ENCODE measurements at regions not wholly inside any gene's neighbourhood (a gene's known extent, or its start where the extent isn't known, plus 50 kb on each side); places are given as distances from the start of the nearest gene placed in this dataset.

DNA sequence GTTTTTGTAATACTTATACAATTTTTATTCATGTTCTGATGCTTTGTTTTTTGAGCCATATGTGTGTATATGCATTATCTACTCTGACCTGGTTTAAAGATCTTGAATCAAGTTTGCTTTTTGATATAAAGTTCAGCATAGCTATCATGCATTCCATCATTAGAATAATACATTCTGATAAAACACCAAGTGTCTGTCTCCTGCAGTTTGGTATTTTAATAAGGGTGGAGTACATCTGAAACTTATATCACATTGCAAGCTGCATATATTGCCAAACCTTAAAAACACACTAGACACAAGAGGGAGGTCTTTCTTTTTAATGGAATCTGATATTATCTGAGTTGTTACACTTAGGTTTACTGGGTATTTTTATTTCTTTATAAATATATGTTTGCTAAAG is 102.8 kb upstream of the ADAMTSL1 start:
- H3K4me1 ChIP-seq (ENCODE audit: control insufficient read depth, insufficient read depth, low read length): no peaks in the 10 kb centered on the region; the same call in 1 of the 2 replicates
- no peak overlapping the region for H3K27ac ChIP-seq (ENCODE audit: control insufficient read depth, insufficient read depth)
- no peaks in the 10 kb centered on the region for H3K36me3 ChIP-seq (ENCODE audit: control insufficient read depth in 2 of 2, insufficient read depth in 2 of 2, low read length in 1 of 2)
- intact Hi-C loops (cut with micrococcal nuclease; ENCODE audit: unreplicated experiment): no loop called here
- BruUV-seq (replicated peaks): no TSS peak
- H4K20me1 ChIP-seq (ENCODE audit: control insufficient read depth, insufficient read depth): no peaks in the 10 kb centered on the region
- FAIRE-seq: no peak
- in situ Hi-C loops (cut with MboI): no loop called here
- ChIA-PET POLR2A (no interaction called here), SMC1A (ENCODE audit: uncharacterized antibody, unreplicated experiment) (no interaction called here), CTCF (no interaction called here), RAD21 (ENCODE audit: unreplicated experiment) (no interaction called here)
- no peaks in the 10 kb centered on the region for H3K27me3 ChIP-seq (replicated peaks in 1 of 2; ENCODE audit: control insufficient read depth in 2 of 2, insufficient read depth in 2 of 2, low read length in 1 of 2)
- H2AFZ ChIP-seq (ENCODE audit: control insufficient read depth, low read depth, low read length): no peak overlapping the region
- no peaks in the 10 kb centered on the region for H3K79me2 ChIP-seq (ENCODE audit: control insufficient read depth, insufficient read depth, low read length)
- H3K9ac ChIP-seq (ENCODE audit: control insufficient read depth, insufficient read depth, low read length): no peak overlapping the region
- no peak for DNase-seq (ENCODE audit: low read depth, low spot score)
- ATAC-seq: no peak
- no peak for TF ChIP-seq BRCA1 (IDR thresholded peaks at IDR 0.05; ENCODE audit: low read depth, low read length)
- no peak for TF ChIP-seq ZNF24 (IDR thresholded peaks at IDR 0.05)
- no peak for TF ChIP-seq ZZZ3 (IDR thresholded peaks at IDR 0.05; ENCODE audit: control insufficient read depth, insufficient read length, low read depth)
- TF ChIP-seq SREBF2 (IDR thresholded peaks at IDR 0.05; ENCODE audit: low read length): no peak
- no peak for TF ChIP-seq PML (IDR thresholded peaks at IDR 0.05; ENCODE audit: low read length)
- H3K4me2 ChIP-seq (ENCODE audit: control insufficient read depth, insufficient read depth): no peak overlapping the region
- no peaks in the 10 kb centered on the region for H3K9me3 ChIP-seq (replicated peaks; ENCODE audit: control insufficient read depth, insufficient read depth, low read length)
- H3K4me3 ChIP-seq: no peak overlapping the region

DNA sequence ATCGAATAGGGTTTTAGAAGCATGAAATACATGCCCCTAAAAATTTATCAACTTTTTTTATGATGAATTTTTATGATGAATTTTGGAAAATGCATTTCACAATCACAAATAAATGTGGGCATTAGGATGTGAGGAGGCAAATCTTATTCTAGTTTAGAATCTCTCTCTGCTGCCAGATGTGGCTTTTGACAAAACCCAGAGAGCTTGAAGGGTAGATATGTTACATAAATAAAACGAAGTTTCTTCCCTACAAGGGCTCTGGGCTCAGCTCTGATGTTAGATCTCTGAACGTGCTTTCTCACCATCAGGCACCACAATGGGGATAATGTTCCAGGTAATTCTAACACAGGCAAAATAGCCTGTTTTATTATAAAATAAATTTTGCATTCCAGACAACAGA is 102.3 kb upstream of the ADAMTSL1 start:
- POLR2A ChIA-PET: no interaction called here
- Histone ChIP-seq H4K20me1 (ENCODE audit: control insufficient read depth, insufficient read depth) (no peaks in the 10 kb centered on the region), H3K27ac (ENCODE audit: control insufficient read depth, insufficient read depth) (no peak overlapping the region), H3K27me3 (replicated peaks in 1 of 2; ENCODE audit: control insufficient read depth in 2 of 2, insufficient read depth in 2 of 2, low read length in 1 of 2) (no peaks in the 10 kb centered on the region), H3K36me3 (ENCODE audit: control insufficient read depth in 2 of 2, insufficient read depth in 2 of 2, low read length in 1 of 2) (no peaks in the 10 kb centered on the region), H3K4me1 (ENCODE audit: control insufficient read depth, insufficient read depth, low read length) (no peaks in the 10 kb centered on the region; the same call in 1 of the 2 replicates), H3K9ac (ENCODE audit: control insufficient read depth, insufficient read depth, low read length) (no peak overlapping the region), H3K4me3 (no peak overlapping the region), H3K4me2 (ENCODE audit: control insufficient read depth, insufficient read depth) (no peak overlapping the region), H2AFZ (ENCODE audit: control insufficient read depth, low read depth, low read length) (no peak overlapping the region), H3K79me2 (ENCODE audit: control insufficient read depth, insufficient read depth, low read length) (no peaks in the 10 kb centered on the region), H3K9me3 (replicated peaks; ENCODE audit: control insufficient read depth, insufficient read depth, low read length) (no peaks in the 10 kb centered on the region)
- DNase-seq (ENCODE audit: low read depth, low spot score) (no peak), ATAC-seq (no peak), FAIRE-seq (no peak)
- CTCF ChIA-PET: interaction anchor here (1.0 kb wide), 1 partner anchor 117 kb away, joined by 3 read pairs; no protein-coding TSS in a partner anchor
- 0% methylated on average over 3 of the region's 3 CpGs for WGBS (ENCODE audit: insufficient coverage, insufficient replicate concordance, low lambda C conversion rate, missing lambda C conversion rate)
- RAD21 ChIA-PET (ENCODE audit: unreplicated experiment): no interaction called here
- in situ Hi-C loops (cut with MboI) (no loop called here), intact Hi-C loops (cut with micrococcal nuclease; ENCODE audit: unreplicated experiment) (no loop called here)
- no TSS peak for BruUV-seq (replicated peaks)
- TF ChIP-seq, protein P1, sequence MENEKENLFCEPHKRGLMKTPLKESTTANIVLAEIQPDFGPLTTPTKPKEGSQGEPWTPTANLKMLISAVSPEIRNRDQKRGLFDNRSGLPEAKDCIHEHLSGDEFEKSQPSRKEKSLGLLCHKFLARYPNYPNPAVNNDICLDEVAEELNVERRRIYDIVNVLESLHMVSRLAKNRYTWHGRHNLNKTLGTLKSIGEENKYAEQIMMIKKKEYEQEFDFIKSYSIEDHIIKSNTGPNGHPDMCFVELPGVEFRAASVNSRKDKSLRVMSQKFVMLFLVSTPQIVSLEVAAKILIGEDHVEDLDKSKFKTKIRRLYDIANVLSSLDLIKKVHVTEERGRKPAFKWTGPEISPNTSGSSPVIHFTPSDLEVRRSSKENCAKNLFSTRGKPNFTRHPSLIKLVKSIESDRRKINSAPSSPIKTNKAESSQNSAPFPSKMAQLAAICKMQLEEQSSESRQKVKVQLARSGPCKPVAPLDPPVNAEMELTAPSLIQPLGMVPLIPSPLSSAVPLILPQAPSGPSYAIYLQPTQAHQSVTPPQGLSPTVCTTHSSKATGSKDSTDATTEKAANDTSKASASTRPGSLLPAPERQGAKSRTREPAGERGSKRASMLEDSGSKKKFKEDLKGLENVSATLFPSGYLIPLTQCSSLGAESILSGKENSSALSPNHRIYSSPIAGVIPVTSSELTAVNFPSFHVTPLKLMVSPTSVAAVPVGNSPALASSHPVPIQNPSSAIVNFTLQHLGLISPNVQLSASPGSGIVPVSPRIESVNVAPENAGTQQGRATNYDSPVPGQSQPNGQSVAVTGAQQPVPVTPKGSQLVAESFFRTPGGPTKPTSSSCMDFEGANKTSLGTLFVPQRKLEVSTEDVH (IDR thresholded peaks at IDR 0.05; ENCODE audit: low read depth, partially characterized antibody): no peak
- TF ChIP-seq CBX3 (IDR thresholded peaks at IDR 0.05; ENCODE audit: borderline replicate concordance, low read depth) (no peak), TCF7 (IDR thresholded peaks at IDR 0.05; ENCODE audit: borderline replicate concordance) (no peak), EGR1 (IDR thresholded peaks at IDR 0.05; ENCODE audit: borderline replicate concordance in 1 of 2, low read depth in 2 of 2, low read length in 2 of 2) (no peak), ASH2L (IDR thresholded peaks at IDR 0.05; ENCODE audit: borderline replicate concordance, low read depth) (no peak)
- TF ChIP-seq, protein P2, sequence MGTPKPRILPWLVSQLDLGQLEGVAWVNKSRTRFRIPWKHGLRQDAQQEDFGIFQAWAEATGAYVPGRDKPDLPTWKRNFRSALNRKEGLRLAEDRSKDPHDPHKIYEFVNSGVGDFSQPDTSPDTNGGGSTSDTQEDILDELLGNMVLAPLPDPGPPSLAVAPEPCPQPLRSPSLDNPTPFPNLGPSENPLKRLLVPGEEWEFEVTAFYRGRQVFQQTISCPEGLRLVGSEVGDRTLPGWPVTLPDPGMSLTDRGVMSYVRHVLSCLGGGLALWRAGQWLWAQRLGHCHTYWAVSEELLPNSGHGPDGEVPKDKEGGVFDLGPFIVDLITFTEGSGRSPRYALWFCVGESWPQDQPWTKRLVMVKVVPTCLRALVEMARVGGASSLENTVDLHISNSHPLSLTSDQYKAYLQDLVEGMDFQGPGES (IDR thresholded peaks at IDR 0.05): no peak
- SMC1A ChIA-PET (ENCODE audit: uncharacterized antibody, unreplicated experiment): interaction anchor here (1.1 kb wide), 1 partner anchor 44 kb away, joined by 3 read pairs; no protein-coding TSS in a partner anchor
